OCI-LY1 (cell line): ENCODE measurements at regions not wholly inside any gene's neighbourhood (a gene's known extent, or its start where the extent isn't known, plus 50 kb on each side); places are given as distances from the start of the nearest gene placed in this dataset.

ENCODE experiments used
- H2AFZ ChIP-seq: fragments of 200-600 bp; sonication (generic), shearing (Covaris generic); 2 replicates; pipeline ENCODE4 v1.6.0; 2014; ENCODE audit warnings: antibody characterized with exemption, mild to moderate bottlenecking, low read length
- H3F3A ChIP-seq: fragments of 200-600 bp; sonication (generic), shearing (Covaris generic); 2 replicates; pipeline ENCODE4 v1.6.0; 2014; ENCODE audit warnings: mild to moderate bottlenecking, antibody characterized with exemption, low read length, moderate library complexity; ENCODE audit not compliant: insufficient read depth
- H3K27ac ChIP-seq: fragments of 200-600 bp; sonication (generic); 2 replicates; pipeline ENCODE4 v1.5.1; 2014; ENCODE audit warnings: low read length, mixed run types, mild to moderate bottlenecking, low read depth; ENCODE audit not compliant: poor library complexity, severe bottlenecking
- H3K27me3 ChIP-seq: fragments of 200-600 bp; sonication (generic); 2 replicates; pipeline ENCODE4 v1.6.0; 2014; ENCODE audit warnings: antibody characterized with exemption, mild to moderate bottlenecking, low read length, moderate library complexity; ENCODE audit not compliant: insufficient read depth
- H3K36me3 ChIP-seq: fragments of 200-600 bp; sonication (generic); 2 replicates; pipeline ENCODE4 v1.6.1; 2014; ENCODE audit warnings: mild to moderate bottlenecking, antibody characterized with exemption, low read length, moderate library complexity, mixed read lengths; ENCODE audit not compliant: insufficient read depth
- H3K4me1 ChIP-seq: fragments of 200-600 bp; sonication (generic); 2 replicates; pipeline ENCODE4 v1.5.1; 2014; ENCODE audit warnings: mild to moderate bottlenecking, low read length, moderate library complexity; ENCODE audit not compliant: insufficient read depth, severe bottlenecking
- H3K4me2 ChIP-seq: fragments of 200-600 bp; sonication (generic), shearing (Covaris generic); 2 replicates; pipeline ENCODE4 v1.6.1; 2014; ENCODE audit warnings: low read length
- H3K4me3 ChIP-seq: fragments of 200-600 bp; sonication (generic); 2 replicates; pipeline ENCODE4 v1.5.1; 2014; ENCODE audit warnings: low read length, low read depth, mild to moderate bottlenecking, mixed read lengths; ENCODE audit not compliant: poor library complexity, severe bottlenecking
- H3K79me2 ChIP-seq: fragments of 200-600 bp; shearing (Covaris generic); 2 replicates; pipeline ENCODE4 v1.6.1; 2016; ENCODE audit warnings: mixed run types, low read length, mixed read lengths; ENCODE audit not compliant: insufficient read depth
- H3K9ac ChIP-seq: fragments of 200-600 bp; sonication (generic), shearing (Covaris generic); 2 replicates; pipeline ENCODE4 v1.6.1; 2014; ENCODE audit warnings: mild to moderate bottlenecking, low read length, mixed read lengths
- H3K9me2 ChIP-seq: fragments of 200-600 bp; sonication (generic), shearing (Covaris generic); 2 replicates; pipeline ENCODE4 v1.6.1; 2014; ENCODE audit warnings: low read depth, mild to moderate bottlenecking, low read length, mixed read lengths
- H3K9me3 ChIP-seq: fragments of 200-600 bp; shearing (Covaris generic); 2 replicates; pipeline ENCODE4 v1.6.1; 2014; ENCODE audit warnings: low read length, mixed read lengths
- H4K20me1 ChIP-seq: fragments of 200-600 bp; sonication (generic), shearing (Covaris generic); 2 replicates; pipeline ENCODE4 v1.6.0; 2016; ENCODE audit warnings: mild to moderate bottlenecking, low read length; ENCODE audit not compliant: insufficient read depth
- EZH2 ChIP-seq: fragments of 200-600 bp; sonication (generic), shearing (Covaris generic); IDR thresholded peaks from 2 replicates; pipeline ENCODE4 v1.8.0; 2017; ENCODE audit warnings: borderline replicate concordance, mixed run types, mild to moderate bottlenecking, antibody characterized with exemption, low read length, moderate library complexity, mixed read lengths
- TF ChIP-seq, protein P1 (sequence below): fragments of 200-600 bp; sonication (generic), shearing (Covaris generic); IDR thresholded peaks from 2 replicates; pipeline ENCODE4 v1.5.1; 2017; ENCODE audit warnings: mild to moderate bottlenecking, antibody characterized with exemption, low read length, moderate library complexity, mixed read lengths

DNA sequence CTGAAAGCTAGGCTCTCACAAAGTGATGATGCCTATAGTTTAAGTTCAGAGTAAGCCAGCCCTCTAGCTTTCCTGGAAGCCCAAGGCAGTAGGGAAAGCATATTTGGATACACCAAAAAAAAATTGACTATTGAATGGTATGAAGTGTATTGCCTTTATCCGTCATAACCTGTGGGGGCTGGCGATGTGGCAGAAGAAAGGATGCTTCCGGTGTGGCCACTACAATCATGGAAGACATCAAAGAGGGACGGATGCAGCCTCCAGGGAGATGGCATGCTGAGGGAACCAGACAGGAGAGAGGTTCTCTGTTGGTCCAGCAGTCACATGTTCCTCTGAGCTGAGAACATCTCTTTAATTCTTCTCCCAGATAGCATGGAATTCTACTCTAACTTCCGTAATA, 170.3 kb downstream of the TMEM18 start:
- no peaks in the 10 kb centered on the region for H3K4me1 ChIP-seq

DNA sequence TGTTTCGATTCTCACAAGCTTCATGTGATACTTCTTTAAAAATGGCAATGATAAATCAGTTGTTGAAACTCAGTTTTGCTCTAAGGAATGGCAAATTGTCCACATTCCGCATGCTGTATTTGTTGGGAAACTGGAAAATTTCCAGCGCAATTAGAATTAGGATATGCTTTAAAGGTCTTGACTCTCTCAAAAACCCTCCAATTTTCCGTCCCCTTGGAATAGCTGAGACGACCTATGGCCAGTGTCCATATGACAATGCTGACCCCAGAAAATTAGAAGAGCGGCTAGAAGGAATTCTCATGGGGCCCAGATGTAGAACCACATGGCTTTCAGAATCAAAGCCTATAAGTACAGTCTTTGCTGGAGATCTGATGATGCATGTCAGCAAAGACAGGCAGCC, 170.8 kb downstream of the TMEM18 start:
- no peak overlapping the region for H3K4me2 ChIP-seq
- H3K27ac ChIP-seq: no peak overlapping the region
- H3K4me1 ChIP-seq: no peaks in the 10 kb centered on the region

More for the DNA sequence above, 170.3 kb downstream of the TMEM18 start:
- Histone ChIP-seq H3K36me3 (no peaks in the 10 kb centered on the region), H3K27ac (no peak overlapping the region), H3K4me3 (no peak overlapping the region), H3K27me3 (peaks cover 3% of the 10 kb centered on the region), H3F3A (no peaks in the 10 kb centered on the region), H3K79me2 (no peaks in the 10 kb centered on the region), H3K9me2 (no peaks in the 10 kb centered on the region), H3K9me3 (no peaks in the 10 kb centered on the region), H4K20me1 (no peaks in the 10 kb centered on the region), H3K4me2 (no peak overlapping the region), H3K9ac (no peak overlapping the region), H2AFZ (no peak overlapping the region)
- TF ChIP-seq, protein P1, sequence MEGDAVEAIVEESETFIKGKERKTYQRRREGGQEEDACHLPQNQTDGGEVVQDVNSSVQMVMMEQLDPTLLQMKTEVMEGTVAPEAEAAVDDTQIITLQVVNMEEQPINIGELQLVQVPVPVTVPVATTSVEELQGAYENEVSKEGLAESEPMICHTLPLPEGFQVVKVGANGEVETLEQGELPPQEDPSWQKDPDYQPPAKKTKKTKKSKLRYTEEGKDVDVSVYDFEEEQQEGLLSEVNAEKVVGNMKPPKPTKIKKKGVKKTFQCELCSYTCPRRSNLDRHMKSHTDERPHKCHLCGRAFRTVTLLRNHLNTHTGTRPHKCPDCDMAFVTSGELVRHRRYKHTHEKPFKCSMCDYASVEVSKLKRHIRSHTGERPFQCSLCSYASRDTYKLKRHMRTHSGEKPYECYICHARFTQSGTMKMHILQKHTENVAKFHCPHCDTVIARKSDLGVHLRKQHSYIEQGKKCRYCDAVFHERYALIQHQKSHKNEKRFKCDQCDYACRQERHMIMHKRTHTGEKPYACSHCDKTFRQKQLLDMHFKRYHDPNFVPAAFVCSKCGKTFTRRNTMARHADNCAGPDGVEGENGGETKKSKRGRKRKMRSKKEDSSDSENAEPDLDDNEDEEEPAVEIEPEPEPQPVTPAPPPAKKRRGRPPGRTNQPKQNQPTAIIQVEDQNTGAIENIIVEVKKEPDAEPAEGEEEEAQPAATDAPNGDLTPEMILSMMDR: no peak
- TF ChIP-seq EZH2: no peak

DNA sequence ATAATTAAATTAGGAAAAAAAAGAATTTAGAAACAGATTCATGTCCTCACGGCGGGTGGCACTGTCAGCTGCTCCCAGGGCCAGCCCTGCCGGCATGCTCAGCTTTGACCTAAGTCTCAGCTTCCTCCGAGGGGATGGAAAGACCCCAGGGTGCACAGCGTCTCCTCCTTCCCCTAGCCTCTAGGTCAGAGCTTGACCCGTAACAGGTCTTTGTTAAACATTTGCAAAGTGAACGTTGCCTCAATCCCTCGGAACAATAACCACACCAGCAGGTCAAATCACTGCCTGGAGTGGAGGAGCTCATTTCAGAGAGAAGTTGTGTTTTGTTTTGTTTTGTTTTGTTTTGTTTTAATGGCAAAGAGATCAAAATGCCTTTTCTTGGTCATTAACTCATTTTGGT, 171.3 kb downstream of the TMEM18 start:
- Histone ChIP-seq H3K9ac (no peak overlapping the region), H3K4me3 (no peak overlapping the region), H3K4me1 (no peaks in the 10 kb centered on the region), H2AFZ (no peak overlapping the region), H3F3A (no peaks in the 10 kb centered on the region), H3K36me3 (no peaks in the 10 kb centered on the region), H4K20me1 (no peaks in the 10 kb centered on the region), H3K9me2 (no peaks in the 10 kb centered on the region), H3K27me3 (peaks cover 5% of the 10 kb centered on the region), H3K4me2 (no peak overlapping the region), H3K79me2 (no peaks in the 10 kb centered on the region), H3K9me3 (no peaks in the 10 kb centered on the region), H3K27ac (no peak overlapping the region)
- TF ChIP-seq, protein P1: no peak
- TF ChIP-seq EZH2: no peak

More for the DNA sequence above, 170.8 kb downstream of the TMEM18 start:
- no peaks in the 10 kb centered on the region for H3K36me3 ChIP-seq
- H4K20me1 ChIP-seq: no peaks in the 10 kb centered on the region
- no peak overlapping the region for H3K4me3 ChIP-seq
- no peaks in the 10 kb centered on the region for H3F3A ChIP-seq
- no peaks in the 10 kb centered on the region for H3K9me3 ChIP-seq
- no peaks in the 10 kb centered on the region for H3K9me2 ChIP-seq
- H3K27me3 ChIP-seq: peaks cover 5% of the 10 kb centered on the region
- no peak for TF ChIP-seq EZH2
- no peak overlapping the region for H3K9ac ChIP-seq
- H3K79me2 ChIP-seq: no peaks in the 10 kb centered on the region
- no peak overlapping the region for H2AFZ ChIP-seq

DNA sequence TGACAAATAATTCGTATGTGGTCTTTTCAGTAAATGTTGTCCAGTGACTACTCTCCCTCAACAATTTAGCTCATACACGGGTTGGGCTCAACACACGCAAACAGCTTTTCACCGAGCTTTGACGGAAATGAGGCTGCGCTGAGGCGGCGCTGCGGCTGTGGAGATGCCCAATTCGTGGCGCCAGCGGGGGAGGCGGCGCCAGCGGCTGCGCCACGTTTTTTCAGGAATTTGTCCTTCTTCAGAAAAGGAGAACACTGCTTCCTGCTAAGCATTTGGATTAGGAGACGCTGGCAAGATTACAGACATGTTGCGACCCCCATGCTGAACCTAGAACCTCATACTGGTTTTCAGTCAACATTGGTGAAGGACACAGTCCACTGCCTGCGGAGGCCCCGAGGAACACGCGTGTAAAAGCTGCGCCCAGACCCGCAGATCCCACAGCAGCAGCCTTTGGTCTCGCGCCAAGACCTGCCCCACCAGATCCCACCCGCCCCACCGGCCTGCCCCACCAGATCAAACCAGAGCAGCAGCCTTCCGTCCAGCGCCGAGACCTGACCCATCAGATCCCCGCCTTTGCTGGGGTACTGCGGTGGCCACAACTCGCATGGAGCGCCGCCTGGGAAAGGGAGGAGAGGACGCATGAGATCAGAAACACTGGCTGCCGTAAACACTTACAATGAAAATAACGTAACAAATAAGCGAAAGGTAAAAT, 173.8 kb downstream of the TMEM18 start:
- Histone ChIP-seq H2AFZ (no peak overlapping the region), H3K4me1 (no peaks in the 10 kb centered on the region), H3K36me3 (no peaks in the 10 kb centered on the region), H3K4me3 (no peak overlapping the region), H3K27ac (no peak overlapping the region), H3F3A (no peaks in the 10 kb centered on the region), H3K4me2 (no peak overlapping the region), H3K9ac (no peak overlapping the region), H3K9me3 (no peaks in the 10 kb centered on the region), H3K27me3 (peaks cover 5% of the 10 kb centered on the region), H3K9me2 (no peaks in the 10 kb centered on the region), H3K79me2 (no peaks in the 10 kb centered on the region), H4K20me1 (no peaks in the 10 kb centered on the region)
- TF ChIP-seq, protein P1: no peak
- no peak for TF ChIP-seq EZH2
